Cerebellar cortex (tissue), 1 donor: ENCODE measurements at regions not wholly inside any gene's neighbourhood (a gene's known extent, or its start where the extent isn't known, plus 50 kb on each side); places are given as distances from the start of the nearest gene placed in this dataset.
"Not testable (repeated sequence)": the region's sequence is repeated elsewhere in the genome, so short reads cannot be mapped to it uniquely, and the experiment has no call there.

Experiments used
- DNase-seq: peaks from one replicate; pipeline ENCODE4 v3.0.0-alpha.2; 2015; ENCODE audit warnings: low spot score

- DNase-seq: no peak
Measured at GRCh38 chr4:124053872-124054538, 657.4 kb downstream of the SPRY1 start.

GRCh38 chr4:124055336-124055735 lies 657.2 kb downstream of the ANKRD50 start:
- DNase-seq: no peak

- DNase-seq: no peak
Measured at GRCh38 chr4:124055896-124056295, 656.6 kb downstream of the ANKRD50 start.

- DNase-seq: no peak
Measured at GRCh38 chr4:124060261-124060918, 652.1 kb downstream of the ANKRD50 start.

GRCh38 chr4:124061413-124061812 lies 651.1 kb downstream of the ANKRD50 start:
- no peak for DNase-seq

GRCh38 chr4:124065422-124065821 lies 647.1 kb downstream of the ANKRD50 start:
- DNase-seq: no peak

- no peak for DNase-seq
Measured at GRCh38 chr4:124065936-124066335, 646.6 kb downstream of the ANKRD50 start.

- DNase-seq: no peak
Measured at GRCh38 chr4:124066595-124066994, 645.9 kb downstream of the ANKRD50 start.

- no peak for DNase-seq
Measured at GRCh38 chr4:124067046-124067445, 645.5 kb downstream of the ANKRD50 start.

GRCh38 chr4:124070688-124071484 lies 641.6 kb downstream of the ANKRD50 start:
- DNase-seq: no peak

- not testable (repeated sequence) for DNase-seq
Measured at GRCh38 chr4:124075276-124075675, 637.3 kb downstream of the ANKRD50 start.

- DNase-seq: no peak
Measured at GRCh38 chr4:124079174-124079780, 633.3 kb downstream of the ANKRD50 start.

- DNase-seq: no peak
Measured at GRCh38 chr4:124083711-124084110, 628.8 kb downstream of the ANKRD50 start.

GRCh38 chr4:124085561-124086180 lies 626.9 kb downstream of the ANKRD50 start:
- DNase-seq: no peak

GRCh38 chr4:124090021-124090420 lies 622.5 kb downstream of the ANKRD50 start:
- no peak for DNase-seq

- no peak for DNase-seq
Measured at GRCh38 chr4:124092101-124092500, 620.4 kb downstream of the ANKRD50 start.

GRCh38 chr4:124092541-124092984 lies 620.0 kb downstream of the ANKRD50 start:
- DNase-seq: no peak

- no peak for DNase-seq
Measured at GRCh38 chr4:124095621-124096020, 616.9 kb downstream of the ANKRD50 start.

- no peak for DNase-seq
Measured at GRCh38 chr4:124096290-124096689, 616.2 kb downstream of the ANKRD50 start.

GRCh38 chr4:124097447-124097846 lies 615.1 kb downstream of the ANKRD50 start:
- no peak for DNase-seq

GRCh38 chr4:124104101-124104500 lies 608.4 kb downstream of the ANKRD50 start:
- DNase-seq: no peak

GRCh38 chr4:124104628-124105027 lies 607.9 kb downstream of the ANKRD50 start:
- no peak for DNase-seq
